Renal cortical epithelial cell (primary cell): ENCODE measurements at regions not wholly inside any gene's neighbourhood (a gene's known extent, or its start where the extent isn't known, plus 50 kb on each side); places are given as distances from the start of the nearest gene placed in this dataset.

Experiments
- DNase-seq: peaks from one replicate; pipeline ENCODE4 v3.0.0-alpha.2; 2011; ENCODE audit warnings: low read depth

DNA sequence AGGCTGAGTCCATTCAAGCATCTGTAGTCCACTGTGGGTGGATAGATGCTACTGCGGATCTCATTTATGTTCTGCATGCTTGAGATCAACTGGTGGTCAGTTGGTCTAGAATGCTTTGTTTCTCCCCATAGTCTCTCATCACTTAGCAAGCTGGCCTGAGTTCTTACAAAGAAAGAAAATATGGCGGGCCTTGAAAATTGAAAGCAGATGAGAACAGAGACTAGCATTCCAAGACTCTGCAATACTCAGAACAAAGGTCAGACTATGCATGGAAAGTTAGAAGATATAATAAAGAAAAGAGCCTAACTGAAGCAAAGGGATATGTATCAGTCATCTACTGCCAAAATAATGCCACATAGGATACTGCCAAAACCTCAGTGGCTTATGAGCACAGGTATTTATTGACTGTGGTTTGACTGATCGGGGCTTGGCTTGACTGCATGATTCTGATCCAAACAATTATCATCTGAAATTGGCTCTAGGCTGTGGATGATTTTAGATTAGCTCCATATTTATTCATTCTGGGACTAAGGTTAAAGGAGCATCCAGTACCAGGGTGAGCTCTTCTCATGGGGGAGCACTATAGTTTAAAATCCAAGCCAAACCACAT, 258.9 kb downstream of the TAF11L14 start:
- no peak for DNase-seq

DNA sequence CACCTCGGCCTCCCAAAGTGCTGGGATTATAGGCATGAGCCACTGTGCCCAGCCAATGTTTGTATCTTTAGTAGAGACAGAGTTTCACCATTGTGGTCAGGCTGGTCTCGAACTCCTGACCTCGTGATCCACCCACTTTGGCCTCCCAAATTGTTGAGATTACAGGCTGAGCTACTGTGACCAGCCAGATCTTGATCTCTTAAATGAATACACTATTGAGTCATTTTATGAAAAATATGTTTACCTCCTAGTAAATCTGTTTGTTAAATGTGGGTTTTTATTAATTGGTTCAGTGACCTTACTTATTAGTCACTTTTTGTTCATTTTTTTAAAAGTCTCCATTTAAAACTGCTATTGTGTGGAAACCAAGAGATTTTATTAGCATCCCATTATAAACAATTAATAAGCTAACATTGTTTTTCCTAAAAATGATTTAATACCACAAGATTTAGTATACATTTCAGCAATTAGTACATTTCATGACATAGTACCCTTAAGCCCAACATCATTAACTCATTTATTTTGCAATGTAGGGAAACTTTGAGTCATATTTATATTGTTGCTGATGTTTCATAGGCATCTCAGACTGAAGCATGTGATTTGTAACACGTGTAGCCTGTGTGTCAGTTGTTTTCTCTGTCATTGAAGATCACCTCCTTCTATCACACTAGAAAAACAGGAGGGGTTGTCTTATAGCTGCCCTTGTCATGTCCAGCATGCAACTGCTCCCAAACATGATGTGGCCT, 261.2 kb downstream of the TAF11L14 start:
- DNase-seq = no peak

DNA sequence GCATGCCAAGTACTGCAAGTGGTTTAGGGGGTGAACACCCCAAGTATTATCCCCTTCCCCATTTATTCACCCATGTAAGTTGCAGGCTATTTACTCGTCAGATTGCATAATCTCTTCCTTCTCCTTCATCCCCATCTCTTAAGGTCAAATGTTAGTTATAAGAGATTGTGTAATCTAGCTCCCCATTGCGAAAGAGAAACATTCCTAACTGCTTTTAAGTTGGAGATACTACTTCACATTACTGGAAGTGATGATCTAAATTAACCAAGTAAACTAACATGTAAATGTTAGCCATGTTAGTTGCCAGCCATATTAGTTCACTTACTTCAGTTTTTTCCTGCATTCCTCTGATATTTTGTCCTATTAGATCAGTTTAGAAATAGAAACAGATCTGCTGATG, 262.3 kb downstream of the TAF11L14 start:
- DNase-seq = no peak

DNA sequence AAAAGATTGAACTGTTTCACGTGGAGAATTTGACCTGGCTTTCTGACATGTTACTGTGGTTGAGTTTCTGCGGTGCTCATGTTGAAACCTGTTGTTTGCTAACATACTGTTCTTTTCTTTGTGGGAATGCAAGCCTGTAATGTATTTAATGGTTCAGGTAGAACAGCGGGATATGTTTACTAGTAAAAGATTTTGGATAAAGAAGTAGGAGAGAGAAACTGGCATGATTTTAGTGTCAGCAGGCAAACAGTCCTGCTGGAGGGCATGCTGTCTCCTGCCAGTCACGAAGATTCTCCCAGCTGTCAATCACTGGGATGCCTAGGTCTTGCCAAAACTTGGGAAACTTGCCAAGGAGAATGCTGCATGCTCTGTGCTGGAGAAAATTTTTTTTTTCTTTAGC, 263.5 kb downstream of the TAF11L14 start:
- no peak for DNase-seq

DNA sequence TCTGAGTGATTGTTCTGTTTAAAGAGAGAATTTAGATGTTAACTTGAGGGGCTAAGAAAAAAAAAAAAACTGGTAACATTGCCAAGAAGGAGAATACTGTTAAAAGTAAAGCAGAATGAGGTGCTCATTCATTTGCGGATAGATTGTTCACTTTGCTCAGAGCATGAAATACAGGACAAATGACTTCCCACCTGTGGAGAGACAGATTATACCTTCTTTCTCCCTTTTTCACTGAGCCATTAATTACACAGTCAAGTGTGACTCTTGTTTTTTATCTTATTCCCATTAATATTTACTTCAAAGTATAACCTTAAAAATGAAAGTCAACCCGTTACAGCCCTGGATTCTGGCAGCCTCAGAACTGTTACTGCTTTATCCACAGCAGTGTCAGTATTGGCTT, 264.5 kb downstream of the TAF11L14 start:
- DNase-seq = no peak

DNA sequence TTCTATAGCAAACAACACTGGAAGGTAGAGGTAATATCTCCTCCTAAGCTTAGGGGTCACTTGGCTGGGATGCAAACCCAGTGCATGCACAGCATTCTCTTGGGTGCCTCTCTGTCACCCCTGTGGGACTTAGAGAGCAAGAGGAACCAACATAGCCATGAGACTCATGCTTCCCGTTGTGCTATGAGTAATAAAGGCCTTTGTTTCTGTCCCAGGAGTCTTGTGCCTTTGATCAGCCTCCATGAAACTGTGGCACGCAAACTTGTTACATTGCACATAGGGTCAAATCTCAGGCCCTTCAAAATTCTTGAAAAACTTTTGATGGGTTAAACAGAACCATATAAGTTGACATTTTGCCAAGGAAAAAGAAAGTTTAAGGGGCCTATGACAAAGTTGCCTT, 272.8 kb downstream of the TAF11L14 start:
- no peak for DNase-seq

DNA sequence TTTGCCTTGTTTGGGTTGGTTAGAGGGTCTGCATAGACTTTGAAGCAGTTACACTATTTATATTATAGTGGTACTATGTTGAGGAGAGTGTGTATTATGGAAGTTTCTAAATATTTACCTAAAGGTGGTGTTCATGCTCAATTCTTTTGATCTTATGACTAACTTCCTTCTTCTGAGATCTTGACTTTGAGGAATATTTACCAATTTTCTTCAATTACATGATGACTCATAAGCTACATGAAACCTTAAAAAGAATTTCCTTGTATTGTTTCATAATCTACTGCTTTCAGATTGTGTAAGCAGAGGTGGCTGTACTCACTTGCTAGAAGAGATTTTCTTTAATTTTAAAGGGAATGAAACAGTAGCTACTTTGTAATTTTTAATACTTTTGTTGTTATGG, 276.1 kb downstream of the TAF11L14 start:
- peak; percentile 18 for DNase-seq

DNA sequence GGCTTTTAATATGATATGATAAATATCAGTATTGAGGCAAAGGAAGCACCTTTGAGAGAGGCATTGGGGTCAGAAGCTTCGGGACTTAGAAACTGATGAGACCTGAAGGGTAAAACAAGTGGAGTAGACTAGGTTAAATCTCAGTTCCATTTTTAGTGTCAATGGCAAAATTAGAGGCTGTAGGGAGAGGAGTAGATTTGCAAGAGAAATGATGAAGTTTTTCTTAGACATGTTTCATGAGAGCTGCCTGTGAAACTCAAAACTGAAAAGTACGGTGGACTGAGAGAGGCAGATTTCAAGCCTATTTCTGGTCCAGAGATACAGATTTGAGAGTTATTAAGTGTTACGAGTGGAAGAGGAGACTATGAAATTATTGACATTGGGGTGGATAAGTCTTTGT, 278.5 kb downstream of the TAF11L14 start:
- DNase-seq = no peak

DNA sequence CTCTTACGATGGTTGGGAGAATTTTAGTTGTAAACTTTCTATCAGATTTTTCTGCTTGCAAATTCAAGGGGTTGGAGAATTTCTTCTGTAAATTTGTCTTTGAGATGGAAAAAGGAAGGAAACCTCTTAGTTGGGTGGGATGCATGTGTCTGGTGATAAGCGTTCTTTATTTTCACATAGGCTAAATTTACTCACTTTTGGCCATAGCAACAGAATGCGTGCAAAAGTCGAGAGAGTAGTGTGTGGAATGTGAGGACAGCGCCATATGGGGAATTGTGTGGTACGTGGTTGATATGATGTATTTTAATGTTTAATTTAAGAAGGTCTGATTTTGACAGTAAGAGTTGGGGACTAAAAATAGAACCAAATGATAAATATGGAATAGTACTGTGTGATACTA, 282.2 kb downstream of the TAF11L14 start:
- no peak for DNase-seq

DNA sequence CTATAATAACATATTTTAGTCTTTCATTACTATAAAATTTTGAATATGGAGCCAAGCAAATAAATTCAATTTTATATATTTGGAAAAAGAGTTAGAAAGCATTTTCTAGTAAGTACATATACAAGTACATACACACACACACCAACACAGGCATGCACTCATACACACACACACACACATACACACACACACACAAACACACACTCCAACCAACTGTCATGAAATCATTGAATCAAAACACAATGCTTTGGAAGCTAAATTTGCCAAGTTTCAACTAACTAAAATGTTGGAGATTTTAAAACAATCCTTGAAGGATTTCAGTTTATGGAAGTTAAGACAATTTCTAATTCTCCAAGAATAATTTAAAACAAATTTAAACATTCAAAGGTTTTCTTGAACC, 283.2 kb downstream of the TAF11L14 start:
- DNase-seq = no peak

DNA sequence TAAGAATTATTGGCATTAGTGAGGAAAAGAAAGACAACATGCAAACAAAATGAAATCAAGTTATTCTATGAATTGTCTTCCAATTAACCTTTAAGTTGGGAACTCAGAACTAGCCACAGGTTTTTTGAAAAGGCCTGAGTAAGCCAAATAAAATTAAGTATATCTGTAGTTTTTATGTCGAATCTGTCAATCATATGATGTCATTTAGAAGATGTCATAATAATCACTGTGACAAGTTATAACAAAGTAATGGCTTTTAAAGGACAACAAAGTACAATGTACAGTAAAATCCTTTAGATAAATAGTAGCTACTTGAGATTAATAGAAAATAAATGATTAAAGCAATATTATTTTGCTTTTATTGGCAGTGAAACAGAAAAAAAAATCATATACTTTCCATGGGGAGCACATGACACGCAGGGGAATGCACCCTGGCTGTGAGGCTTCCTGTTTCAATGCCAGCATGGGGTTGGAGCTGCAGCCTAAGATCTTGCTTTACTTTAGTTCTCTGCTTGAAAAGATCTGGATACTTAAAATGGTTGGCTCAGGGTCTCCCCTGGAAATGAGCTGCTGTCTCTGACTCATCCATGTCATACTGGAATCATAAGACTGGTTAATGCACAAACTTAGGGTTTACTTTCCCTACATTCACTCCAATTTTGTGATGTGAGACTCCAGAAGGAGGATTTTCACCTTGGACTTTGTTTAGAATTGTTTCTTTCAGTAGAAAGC, 284.3 kb downstream of the TAF11L14 start:
- no peak for DNase-seq

DNA sequence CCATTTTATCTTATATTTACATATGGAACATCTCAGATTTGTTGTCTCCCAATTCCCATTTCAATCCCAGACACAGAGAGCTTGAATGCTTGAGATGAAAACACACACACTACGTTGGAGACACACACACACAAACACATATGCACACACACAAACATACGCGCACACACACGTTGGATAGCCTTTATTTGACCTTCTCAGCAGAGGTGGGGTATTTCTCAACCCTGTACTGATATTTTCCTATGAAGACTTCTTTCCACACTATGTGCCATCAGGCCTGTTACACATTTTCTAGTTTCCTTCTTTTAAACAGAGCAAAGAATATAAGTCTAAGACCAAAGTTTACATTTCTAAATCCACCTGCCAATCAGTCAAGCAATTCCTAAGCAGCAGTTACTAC, 291.0 kb downstream of the TAF11L14 start:
- DNase-seq = no peak

DNA sequence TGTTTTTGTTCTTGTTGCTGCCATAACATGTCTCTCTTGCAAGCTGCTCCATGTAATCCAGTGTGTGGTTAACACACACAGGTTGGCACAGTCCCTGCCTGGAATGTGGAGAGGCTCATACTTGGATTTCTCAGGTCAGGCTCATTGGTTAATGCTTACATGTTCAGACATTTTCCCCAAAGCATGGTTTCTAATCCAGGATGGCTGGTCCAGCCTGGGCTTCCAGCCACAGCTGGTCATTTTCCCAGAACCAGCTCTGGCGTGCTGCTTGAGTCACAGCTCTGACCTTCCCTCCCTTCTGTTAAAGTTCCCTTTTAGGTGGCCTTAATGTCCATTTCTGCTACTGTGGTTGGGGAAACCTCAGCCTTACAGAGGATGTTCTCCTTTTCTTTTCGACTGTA, 294.3 kb downstream of the TAF11L14 start:
- no peak for DNase-seq

DNA sequence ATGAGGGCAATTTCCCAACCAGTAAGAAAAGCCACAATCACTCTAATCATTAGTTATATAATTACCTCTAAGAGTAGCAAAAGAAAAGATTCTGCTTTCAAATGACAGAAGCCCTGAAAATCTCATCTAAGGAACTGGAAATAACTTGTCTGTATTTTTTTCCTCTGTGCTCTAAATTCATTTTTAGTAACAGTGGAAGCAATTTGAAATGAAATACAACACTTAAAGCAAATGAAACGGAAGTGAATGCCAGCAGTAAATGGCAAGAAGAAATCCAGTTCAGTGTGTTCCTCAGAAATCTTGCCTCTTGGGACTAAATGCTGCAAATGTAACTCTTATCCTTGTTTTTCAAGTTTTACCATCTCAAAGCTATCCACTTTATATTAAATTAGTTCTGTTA, 294.9 kb downstream of the TAF11L14 start:
- no peak for DNase-seq

DNA sequence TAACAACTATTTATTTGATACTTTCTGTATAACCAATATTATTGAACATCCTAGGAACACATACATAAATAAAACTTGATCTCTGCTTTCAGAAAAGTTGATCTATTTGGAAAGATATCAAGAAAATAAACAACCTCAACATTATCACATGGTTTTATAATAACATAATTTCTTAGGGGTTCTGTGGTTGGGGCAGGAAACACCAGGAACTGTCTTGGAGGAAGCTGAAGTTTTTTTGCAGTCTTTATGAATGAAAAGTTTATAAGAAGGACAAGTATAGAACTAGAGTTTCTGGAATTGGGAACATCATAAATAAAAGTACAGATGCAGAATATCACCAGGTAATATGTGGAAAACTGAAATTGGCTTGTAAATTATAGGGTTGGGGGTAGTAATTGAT, 296.1 kb downstream of the TAF11L14 start:
- DNase-seq = no peak

DNA sequence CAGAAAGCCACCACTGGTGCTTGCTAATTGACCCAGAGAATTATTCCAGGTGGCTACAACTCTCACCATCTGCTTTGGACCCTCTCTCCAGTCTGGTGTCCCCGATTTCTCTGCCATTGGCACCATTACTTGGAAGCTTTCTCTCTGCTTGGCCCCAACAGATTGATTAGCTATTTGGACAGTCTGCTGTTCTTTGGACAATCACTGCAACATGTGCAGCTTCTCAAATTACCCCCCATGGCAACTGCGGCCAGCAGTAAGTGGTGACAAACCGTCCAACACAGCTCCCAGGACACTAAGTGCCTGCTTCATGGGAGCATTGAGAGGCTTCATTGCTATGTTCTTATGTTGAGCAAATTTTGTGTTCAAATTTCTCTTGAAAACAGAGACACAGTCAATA, 309.8 kb downstream of the TAF11L14 start:
- DNase-seq = no peak

DNA sequence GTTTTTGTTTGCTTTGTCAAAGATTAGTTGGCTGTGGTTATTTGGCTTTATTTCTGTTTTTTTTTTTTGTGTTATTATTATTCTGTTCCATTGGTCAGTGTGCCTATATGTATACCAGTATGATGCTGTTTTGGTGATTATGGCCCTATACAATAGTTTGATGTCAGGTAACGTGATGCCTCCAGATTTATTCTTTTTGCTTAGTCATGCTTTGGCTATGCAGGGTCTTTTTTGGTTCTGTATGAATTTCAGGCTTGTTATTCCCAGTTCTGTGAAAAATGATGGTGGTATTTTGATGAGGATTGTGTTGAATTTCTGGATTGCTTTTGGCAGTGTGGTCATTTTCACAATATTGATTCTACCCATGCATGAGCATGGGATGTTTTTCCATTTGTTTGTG, 312.8 kb downstream of the TAF11L14 start:
- no peak for DNase-seq

DNA sequence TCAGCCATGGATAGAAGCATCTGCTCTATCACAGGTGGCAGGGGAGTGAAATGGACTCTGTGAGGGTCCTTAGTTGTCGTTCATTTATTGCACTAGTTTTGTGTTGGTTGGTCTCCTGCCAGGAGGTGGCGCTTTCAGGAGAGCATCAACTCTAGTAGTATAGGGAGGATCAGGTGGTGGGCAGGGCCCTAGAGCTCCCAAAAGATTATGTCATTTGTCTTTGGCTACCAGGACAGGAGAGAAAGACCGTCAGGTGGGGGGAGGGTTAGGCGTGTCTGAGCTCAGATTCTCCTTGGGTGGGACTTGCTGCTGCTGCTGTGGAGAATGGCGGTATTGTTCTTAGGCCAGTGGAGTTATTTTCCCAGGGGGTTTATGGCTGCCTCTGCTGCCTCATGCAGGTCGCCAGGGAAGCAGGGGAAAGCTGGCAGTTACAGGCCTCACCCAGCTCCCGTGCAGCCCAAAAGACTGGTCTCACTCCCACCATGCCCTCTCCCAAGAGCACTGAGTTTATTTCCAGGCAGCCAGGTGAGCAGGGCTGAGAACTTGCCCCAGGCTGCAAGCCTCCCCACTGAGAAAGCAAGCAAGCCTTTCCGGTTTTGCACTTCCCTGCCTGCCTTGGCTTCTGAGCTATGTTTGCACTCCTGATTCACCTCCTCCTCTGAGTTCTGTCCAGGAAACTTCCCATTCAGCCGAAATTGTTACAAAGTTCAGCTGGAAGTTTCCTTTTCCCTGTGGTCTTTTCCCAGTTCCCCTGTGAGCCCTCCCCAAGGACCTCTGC, 317.3 kb downstream of the TAF11L14 start:
- DNase-seq = no peak

DNA sequence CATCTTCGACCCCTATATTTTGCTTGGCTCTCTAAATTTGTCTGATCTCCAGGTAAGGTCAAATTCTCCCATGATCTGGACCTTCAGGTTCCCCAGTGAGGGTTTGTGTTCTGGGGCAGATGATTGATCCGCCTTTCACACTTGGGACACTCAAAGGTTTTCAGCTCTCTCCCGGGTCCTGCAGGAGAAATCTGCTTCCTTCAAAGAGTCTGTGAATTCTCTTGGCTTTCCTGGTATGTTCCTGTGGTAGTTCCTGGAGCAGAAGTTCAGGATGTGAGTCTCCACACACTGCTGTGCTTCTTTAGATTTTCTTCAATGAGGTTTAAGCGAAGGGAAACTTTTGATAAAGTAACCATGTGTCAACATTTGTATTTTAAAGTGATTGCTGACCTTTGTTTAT, 318.0 kb downstream of the TAF11L14 start:
- no peak for DNase-seq

DNA sequence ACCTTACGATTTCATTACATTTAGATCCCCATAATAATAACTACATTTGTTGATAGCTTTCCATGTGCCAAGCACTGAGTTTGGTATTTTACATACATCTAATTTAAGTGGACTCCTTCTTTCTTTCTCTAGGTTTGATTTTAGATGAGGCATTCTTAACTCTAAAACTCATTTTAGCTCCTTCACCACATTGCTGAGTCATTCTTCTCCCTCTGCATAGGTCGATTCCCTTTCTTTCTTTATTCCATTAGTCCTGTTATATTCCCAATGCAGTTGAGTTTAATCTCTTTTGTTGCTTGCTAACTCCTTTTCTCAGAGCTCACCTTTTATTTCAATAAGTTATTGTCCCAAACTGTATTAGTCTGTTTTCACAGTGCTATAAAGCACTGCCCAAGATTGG, 329.8 kb downstream of the TAF11L14 start:
- no peak for DNase-seq

DNA sequence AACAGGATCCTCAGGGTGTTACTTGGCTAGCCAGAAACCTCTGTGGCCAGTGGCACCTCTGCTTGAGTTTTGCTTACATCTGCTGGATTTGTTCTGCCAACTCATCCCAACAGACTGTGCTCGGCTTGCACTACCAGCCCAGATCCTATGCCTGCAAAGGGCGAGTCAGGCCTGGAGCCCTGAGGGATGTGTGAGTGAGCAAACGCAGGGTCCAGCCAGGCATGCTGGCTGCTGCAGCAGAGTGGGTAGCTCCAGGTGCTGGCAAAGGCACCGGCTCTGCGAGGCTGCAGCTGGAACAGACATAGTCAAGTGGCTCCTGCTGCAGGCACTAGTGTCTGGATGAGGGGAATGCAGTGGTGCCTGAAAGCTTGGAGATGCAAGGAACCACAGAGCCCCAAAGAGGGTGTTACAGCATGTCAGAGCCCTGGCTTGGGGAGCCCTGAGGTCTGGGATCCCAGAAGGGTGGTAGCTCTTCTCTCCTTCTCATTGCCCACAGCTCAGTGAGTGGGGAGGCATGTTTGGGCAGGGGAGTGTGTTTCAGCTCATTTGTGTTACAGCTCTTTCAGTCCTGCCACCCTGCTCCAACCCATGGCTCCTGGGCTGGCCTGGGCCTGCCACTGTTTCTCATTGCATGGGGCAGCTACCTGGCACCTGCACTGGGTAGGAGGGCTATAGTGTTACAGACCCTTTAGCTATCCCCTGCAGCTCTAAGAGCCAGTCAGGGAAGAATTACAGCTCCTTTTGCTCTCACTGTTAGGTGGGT, 332.6 kb downstream of the TAF11L14 start:
- DNase-seq = no peak

DNA sequence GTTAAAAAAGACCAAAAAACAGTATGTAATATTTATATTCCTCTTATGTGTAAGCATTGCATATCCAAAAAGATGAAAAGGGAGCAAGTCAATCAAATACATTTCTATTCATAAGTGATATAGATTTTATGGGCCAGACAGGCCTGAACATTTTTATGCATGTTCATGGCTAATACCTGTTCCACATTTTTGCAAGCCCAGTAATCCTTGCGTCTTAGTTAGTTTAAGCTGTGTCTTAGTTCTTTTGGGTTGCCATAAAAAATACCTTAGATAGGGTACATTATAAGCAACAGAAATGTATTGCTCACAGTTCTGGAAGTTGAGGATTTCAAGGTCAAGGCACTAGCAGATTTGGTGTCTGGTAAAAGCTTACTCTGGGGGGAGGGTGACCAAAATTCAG, 342.1 kb downstream of the TAF11L14 start:
- no peak for DNase-seq
